GM12865 (cell line): ENCODE measurements at regions not wholly inside any gene's neighbourhood (a gene's known extent, or its start where the extent isn't known, plus 50 kb on each side); places are given as distances from the start of the nearest gene placed in this dataset.
"Not testable (repeated sequence)": the region's sequence is repeated elsewhere in the genome, so short reads cannot be mapped to it uniquely, and the experiment has no call there.

ENCODE experiments used
- DNase-seq: peaks from one replicate; pipeline ENCODE4 v3.0.0; 2010; ENCODE audit warnings: low read depth
- H3K4me3 ChIP-seq: 2 replicates; pipeline ENCODE4 v1.5.1; 2011; ENCODE audit warnings: mild to moderate bottlenecking, low read depth, low read length, control low read depth
- CTCF ChIP-seq: IDR thresholded peaks from 2 replicates; pipeline ENCODE4 v1.5.1; 2011; ENCODE audit warnings: low read length, control low read depth, low read depth, inconsistent platforms; ENCODE audit not compliant: insufficient read depth; ENCODE audit errors: missing control alignments

GRCh38 chr7:25600262-25600920, 372.1 kb upstream of the NPVF start:
- H3K4me3 ChIP-seq, result no peak overlapping the region
- no peak for TF ChIP-seq CTCF
- no peak for DNase-seq

- not testable (repeated sequence) for DNase-seq, H3K4me3 ChIP-seq
Measured at GRCh38 chr7:25602730-25603426, 374.6 kb upstream of the NPVF start.

- DNase-seq, H3K4me3 ChIP-seq: not testable (repeated sequence)
Measured at GRCh38 chr7:25603427-25603740, 375.1 kb upstream of the NPVF start.

GRCh38 chr7:25611196-25611595, 382.9 kb upstream of the NPVF start:
- H3K4me3 ChIP-seq, result no peak overlapping the region
- no peak for TF ChIP-seq CTCF
- no peak for DNase-seq

- H3K4me3 ChIP-seq, result no peak overlapping the region
- DNase-seq, result no peak
- TF ChIP-seq CTCF, result no peak
Measured at GRCh38 chr7:25613912-25614311, 385.6 kb upstream of the NPVF start.

GRCh38 chr7:25614415-25614814, 386.1 kb upstream of the NPVF start:
- no peak for DNase-seq
- no peak for TF ChIP-seq CTCF
- H3K4me3 ChIP-seq, result no peak overlapping the region

- DNase-seq, result no peak
- no peak for TF ChIP-seq CTCF
- H3K4me3 ChIP-seq, result no peak overlapping the region
Measured at GRCh38 chr7:25615003-25615402, 386.7 kb upstream of the NPVF start.

GRCh38 chr7:25615593-25615992, 387.3 kb upstream of the NPVF start:
- no peak for DNase-seq
- no peak for TF ChIP-seq CTCF
- H3K4me3 ChIP-seq, result no peak overlapping the region
